ENCODE measurements at regions not wholly inside any gene's neighbourhood (a gene's known extent, or its start where the extent isn't known, plus 50 kb on each side); places are given as distances from the start of the nearest gene placed in this dataset.
"Not testable (repeated sequence)": the region's sequence is repeated elsewhere in the genome, so short reads cannot be mapped to it uniquely, and the experiment has no call there.

DNA sequence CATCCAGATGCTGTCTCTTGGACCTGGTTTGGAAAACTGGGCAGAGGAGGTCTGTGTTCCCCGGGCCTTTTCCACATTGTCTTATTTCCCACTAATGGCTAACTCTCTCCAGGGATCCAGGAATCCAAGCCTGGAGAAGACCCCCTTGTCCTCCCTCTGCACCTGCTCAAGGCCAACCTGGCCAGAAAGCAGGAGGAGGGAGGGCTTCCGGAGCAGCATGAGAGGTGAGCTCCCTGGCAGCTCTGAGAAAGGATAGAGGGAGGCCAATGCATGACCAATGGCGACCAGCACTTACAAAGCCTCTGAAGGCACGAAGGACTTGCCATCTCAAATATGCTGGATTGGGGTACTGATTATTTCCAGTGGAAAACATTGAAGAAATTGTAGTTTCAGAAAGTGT lies 445.0 kb upstream of the B3GAT1 start:
- intact Hi-C loops (cut with DNase I): no loop called here
- no peak for TF ChIP-seq POLR2A (IDR thresholded peaks at IDR 0.05)
- TF ChIP-seq, protein P1, sequence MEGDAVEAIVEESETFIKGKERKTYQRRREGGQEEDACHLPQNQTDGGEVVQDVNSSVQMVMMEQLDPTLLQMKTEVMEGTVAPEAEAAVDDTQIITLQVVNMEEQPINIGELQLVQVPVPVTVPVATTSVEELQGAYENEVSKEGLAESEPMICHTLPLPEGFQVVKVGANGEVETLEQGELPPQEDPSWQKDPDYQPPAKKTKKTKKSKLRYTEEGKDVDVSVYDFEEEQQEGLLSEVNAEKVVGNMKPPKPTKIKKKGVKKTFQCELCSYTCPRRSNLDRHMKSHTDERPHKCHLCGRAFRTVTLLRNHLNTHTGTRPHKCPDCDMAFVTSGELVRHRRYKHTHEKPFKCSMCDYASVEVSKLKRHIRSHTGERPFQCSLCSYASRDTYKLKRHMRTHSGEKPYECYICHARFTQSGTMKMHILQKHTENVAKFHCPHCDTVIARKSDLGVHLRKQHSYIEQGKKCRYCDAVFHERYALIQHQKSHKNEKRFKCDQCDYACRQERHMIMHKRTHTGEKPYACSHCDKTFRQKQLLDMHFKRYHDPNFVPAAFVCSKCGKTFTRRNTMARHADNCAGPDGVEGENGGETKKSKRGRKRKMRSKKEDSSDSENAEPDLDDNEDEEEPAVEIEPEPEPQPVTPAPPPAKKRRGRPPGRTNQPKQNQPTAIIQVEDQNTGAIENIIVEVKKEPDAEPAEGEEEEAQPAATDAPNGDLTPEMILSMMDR (IDR thresholded peaks at IDR 0.05): no peak
- TF ChIP-seq EP300 (IDR thresholded peaks at IDR 0.05): no peak
- Histone ChIP-seq H3K9me3 (no peaks in the 10 kb centered on the region), H3K27ac (no peak overlapping the region), H3K36me3 (no peaks in the 10 kb centered on the region), H3K4me3 (no peak overlapping the region), H3K4me1 (ENCODE audit: insufficient read depth) (no peaks in the 10 kb centered on the region), H3K27me3 (no peaks in the 10 kb centered on the region)
- WGBS, 3 donors: 80 to 94% (median 83%) methylated on average over 4 of the region's 4 CpGs
- no peak for DNase-seq

DNA sequence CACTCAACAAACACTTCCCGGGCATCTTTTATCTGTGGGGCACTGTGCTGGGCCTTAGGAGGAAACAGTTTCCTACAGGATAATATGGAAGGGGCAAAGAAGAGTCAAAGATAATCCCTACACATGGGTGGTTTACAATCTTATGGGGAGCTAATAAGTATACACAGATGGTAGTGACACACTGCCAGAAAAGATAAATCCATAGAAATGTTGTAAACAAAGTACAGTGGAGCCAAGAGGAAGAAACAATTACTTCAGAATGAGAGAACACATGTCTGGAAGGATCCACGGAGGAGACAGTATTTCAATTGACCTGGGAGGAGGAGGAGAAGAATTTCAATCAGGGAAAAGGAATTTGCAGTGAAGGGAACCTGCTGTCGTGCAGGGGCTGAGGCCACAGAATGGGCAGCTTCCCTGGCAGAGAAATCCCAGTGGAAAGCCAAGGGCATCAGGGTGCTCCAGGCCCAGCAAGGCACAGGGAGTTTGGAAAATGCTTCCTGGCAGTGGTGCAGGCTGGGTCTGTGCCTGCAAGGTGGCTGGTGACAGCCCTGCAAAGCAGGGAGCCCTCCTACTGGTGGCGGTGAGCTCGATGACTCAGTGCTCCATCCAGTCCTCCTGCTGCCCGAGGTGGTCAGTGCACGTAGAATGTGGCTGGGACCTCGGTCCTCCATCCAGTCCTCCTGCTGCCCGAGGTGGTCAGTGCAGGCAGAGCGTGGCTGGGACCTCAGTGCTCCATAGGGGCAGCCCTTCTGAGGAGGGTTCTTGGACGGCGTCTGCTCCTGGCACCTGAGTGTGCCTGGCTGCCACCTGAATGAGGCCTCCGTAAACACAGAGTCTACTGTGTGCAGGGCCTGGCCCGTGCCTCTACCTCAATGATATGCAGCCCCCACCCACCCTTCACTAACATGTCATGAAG lies 444.3 kb upstream of the B3GAT1 start:
- 46 to 67% (median 50%) methylated on average over 14 of the region's 14 CpGs for WGBS, 3 donors
- TF ChIP-seq, protein P1 (IDR thresholded peaks at IDR 0.05): no peak
- TF ChIP-seq EP300 (IDR thresholded peaks at IDR 0.05) (no peak), POLR2A (IDR thresholded peaks at IDR 0.05) (no peak)
- no peaks in the 10 kb centered on the region for H3K27me3 ChIP-seq
- intact Hi-C loops (cut with DNase I): no loop called here
- H3K9me3 ChIP-seq: no peaks in the 10 kb centered on the region
- H3K27ac ChIP-seq: no peak overlapping the region
- no peaks in the 10 kb centered on the region for H3K36me3 ChIP-seq
- no peak for DNase-seq
- no peaks in the 10 kb centered on the region for H3K4me1 ChIP-seq (ENCODE audit: insufficient read depth)
- no peak overlapping the region for H3K4me3 ChIP-seq

DNA sequence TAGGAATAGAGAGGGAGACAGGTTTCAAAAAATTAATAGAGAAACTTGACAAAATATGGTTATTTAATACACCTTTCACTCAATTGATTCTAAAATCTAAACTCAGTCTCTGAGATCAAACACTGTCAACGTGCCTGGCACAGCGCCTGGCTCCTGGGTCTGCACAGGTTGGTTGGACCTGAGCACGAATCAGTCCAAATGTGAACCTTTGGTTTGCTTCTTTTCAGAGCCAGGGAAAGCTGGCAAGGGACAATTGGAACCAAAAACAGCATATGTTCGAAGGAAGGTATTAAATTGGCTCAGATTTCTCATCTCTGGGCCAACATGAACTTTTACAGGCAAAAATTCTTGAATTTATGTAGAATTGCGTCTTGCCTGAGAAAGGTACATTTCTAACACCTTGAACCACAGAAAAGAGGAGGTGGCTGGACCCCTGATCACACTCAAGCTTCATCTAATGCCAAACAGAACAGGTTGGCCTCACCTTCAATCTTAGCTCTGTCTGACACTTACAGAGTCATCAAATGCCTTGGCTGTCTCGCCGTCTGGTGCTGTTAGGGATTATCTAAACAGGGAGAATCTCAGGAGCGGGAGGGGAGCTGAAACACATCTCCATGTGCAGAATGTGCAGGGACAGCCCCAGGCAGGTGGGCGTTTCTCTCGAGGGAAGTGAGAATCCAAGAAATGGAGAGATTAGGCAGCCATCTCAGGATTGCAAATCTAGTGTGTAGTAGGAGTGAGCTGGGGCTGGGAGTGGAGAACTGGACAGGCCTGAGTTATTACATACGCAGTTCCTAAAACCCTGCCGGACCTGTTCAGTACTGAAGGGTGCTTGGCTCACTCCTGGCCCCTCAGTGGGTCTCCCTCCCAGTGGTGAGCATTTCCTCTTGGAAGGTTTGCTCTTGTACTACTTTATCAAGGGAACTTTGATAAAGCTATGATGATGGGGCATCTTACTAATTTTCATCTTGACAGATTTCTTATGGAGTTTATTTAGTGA lies 442.2 kb upstream of the B3GAT1 start:
- TF ChIP-seq POLR2A (IDR thresholded peaks at IDR 0.05): no peak
- TF ChIP-seq EP300 (IDR thresholded peaks at IDR 0.05): no peak
- TF ChIP-seq, protein P1 (IDR thresholded peaks at IDR 0.05): no peak
- Histone ChIP-seq H3K4me3 (no peak overlapping the region), H3K27ac (no peak overlapping the region), H3K27me3 (no peaks in the 10 kb centered on the region), H3K36me3 (no peaks in the 10 kb centered on the region), H3K9me3 (no peaks in the 10 kb centered on the region), H3K4me1 (ENCODE audit: insufficient read depth) (no peaks in the 10 kb centered on the region)
- DNase-seq: no peak
- WGBS, 3 donors: 54 to 63% (median 59%) methylated on average over 12 of the region's 12 CpGs
- intact Hi-C loops (cut with DNase I): no loop called here

DNA sequence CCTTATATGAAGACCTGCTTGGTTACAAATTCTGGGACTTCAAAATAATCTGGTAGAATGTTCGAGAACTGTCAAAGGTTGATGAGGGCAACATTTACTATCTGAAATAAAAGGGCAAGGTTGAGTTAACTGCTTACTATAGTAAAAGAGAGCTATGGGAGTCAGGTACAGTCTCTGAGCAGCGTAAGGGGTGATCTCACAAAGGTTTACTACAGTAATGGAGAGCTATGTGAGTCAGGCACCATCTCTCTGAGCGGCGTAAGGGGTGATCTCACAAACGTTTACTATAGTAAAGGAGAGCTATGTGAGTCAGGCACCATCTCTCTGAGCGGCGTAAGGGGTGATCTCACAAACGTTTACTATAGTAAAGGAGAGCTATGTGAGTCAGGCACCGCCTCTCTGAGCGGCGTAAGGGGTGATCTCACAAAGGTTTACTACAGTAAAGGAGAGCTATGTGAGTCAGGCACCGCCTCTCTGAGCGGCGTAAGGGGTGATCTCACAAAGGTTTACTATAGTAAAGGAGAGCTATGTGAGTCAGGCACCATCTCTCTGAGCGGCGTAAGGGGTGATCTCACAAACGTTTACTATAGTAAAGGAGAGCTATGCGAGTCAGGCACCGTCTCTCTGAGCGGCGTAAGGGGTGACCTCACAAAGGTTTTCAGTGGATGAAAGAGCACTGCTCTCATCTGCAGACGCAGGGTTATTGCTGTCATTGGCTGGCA lies 439.6 kb upstream of the B3GAT1 start:
- H3K4me3 ChIP-seq; H3K36me3 ChIP-seq; H3K4me1 ChIP-seq (ENCODE audit: insufficient read depth); H3K27me3 ChIP-seq; H3K9me3 ChIP-seq; DNase-seq; H3K27ac ChIP-seq; intact Hi-C loops (cut with DNase I): not testable (repeated sequence)
- WGBS, 3 donors: 55 to 79% (median 78%) methylated on average over 22 of the region's 22 CpGs
